GM18858 (cell line): ENCODE measurements at regions not wholly inside any gene's neighbourhood (a gene's known extent, or its start where the extent isn't known, plus 50 kb on each side); places are given as distances from the start of the nearest gene placed in this dataset.
"Not testable (repeated sequence)": the region's sequence is repeated elsewhere in the genome, so short reads cannot be mapped to it uniquely, and the experiment has no call there.

Source experiments
- ATAC-seq: cut with Tn5 transposase; IDR thresholded peaks from one replicate; pipeline ENCODE4 v1.9.1; 2021; ENCODE audit not compliant: unreplicated experiment

DNA sequence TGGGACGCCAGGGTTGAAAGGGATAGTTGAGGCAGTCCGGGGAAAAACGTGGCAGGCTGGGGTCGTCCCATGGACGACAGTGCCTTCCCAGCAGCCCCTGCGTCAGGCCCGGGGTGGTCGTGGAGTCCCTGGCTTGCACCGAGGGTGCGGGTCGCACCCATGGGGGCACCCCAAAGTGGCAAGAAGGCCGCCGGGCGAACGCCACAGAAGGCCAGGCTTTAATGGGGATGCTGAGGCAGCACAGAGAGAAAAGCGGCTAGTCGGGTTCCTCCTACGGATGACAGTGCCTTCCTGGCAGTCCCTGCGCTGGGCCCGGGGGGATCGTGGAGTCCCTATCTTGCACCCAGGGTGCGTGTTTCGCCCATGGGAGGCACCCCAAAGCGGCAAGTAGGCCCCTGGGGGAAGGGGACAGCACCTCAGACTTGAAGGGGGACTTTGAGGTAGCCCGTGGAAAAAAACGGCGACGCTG lies 158.6 kb upstream of the ALG10B start:
- no peak for ATAC-seq

DNA sequence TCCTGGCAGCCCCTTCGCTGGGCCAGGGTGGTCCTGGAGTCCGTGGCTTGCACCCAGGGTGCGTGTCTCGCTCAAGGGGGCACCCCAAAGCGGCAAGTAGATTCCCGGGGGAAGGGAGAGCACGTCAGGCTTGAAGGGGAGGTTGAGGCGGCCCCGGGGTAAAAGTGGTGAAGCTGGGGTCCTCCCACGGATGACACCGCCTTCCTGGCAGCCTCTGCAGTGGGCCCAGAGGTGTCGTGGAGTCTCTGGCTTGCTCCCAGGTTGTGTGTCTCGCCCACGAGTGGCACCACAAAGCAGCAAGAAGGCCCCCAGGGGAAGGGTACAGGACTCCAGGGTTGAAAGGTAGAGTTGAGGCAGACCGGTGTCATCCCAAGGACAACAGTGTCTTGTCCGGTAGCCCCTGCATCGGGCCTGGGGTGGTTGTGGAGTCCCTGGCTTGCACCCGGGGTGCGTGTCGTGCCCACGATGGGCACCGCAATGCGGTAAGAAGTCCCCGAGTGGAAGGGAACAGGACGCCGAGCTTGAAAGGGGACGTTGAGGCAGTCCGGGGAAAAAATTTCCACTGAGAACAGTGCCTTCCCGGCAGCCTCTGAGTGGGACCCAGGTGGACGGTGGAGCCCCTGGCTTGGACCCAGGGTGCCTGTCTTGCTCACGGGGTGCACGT lies 158.0 kb upstream of the ALG10B start:
- no peak for ATAC-seq

DNA sequence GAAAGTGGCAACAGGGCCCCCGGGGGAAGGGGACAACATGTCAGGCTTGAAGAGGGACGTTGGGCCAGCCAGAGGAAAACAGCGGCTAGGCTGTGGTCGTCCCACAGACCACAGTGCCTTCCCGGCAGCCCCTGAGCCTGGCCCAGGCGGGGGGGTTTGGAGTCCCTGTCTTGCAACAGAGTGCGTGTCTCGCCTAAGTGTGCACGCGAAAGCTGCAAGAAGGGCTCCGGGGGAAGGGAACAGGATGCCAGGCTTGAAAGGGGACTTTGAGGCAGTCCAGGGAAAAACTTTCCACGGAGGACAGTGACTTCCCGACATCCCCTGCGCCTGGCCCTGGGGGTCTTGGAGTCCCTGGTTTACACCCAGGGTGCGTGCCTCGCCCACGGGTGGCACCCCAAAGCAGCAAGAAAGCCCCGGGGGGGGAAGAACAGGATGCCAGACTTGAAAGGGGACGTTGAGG lies 157.5 kb upstream of the ALG10B start:
- no peak for ATAC-seq

DNA sequence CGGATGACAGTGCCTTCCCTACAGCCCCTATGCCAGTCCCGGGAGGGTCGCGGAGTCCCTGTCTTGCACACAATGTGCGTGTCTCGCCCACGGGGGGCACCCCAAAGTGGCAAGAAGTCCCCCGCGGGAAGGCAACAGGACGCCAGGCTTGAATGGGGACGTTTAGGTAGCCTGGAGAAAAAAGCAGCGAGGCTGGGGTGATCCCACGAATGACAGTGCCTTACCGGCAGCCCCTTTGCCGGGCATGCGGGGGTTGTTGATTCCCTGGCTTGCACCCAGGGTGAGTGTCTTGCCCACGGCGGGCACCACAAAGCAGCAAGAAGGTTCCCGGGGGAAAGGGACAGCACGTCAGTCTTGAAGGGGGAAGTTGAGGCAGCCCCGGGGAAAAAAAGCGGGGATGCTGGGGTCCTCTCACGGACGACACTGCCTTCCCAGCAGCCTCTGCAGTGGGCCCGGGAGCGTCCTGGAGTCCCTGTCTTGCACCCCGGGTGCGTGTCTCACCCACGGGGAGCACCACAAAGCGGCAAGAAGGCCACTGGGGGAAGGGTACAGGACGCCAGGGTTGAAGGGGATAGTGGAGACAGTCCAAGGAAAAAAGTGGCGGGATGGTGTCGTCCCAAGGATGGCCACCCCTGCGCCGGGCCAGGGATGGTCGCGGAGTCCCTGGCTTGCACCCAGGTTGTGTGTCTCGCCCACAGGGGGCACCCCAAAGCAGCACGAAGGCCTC lies 156.8 kb upstream of the ALG10B start:
- no peak for ATAC-seq

DNA sequence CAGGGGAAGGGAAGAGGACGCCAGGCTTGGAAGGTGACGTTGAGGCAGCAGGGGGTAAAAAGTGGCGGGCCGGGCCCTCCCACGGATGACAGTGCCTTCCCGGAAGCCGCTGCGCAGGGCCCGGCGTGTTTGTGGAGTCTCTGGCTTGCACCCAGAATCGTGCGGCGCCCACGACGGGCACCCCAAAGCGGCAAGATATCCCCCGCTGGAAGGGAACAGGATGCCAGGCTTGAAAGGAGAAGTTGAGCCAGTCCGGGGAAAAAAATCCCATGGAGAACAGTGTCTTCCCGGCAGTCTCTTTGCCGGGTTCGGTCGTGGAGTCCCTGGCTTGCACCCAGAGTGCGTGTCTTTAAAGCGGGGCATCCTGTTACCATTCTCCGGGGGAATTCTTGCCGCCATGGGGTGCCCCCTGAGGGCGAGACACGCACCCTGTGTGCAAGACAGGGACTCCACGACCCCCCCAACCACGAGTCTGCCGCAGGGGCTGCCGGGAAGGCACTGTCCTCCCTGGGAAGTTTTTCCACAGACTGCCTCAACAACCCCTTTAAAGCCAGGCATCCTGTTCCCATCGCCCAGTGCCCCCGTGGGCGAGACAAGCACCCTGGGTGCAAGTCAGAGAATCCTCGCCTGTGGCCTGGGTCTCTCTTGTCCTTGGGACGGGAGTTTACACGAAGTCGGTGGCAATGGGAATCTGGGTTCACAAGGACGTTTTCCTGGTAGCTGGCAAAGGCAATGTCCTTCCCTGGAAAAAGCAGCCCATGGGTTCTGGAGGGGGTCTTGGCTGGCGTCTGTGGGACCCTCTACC lies 156.1 kb upstream of the ALG10B start:
- no peak for ATAC-seq

DNA sequence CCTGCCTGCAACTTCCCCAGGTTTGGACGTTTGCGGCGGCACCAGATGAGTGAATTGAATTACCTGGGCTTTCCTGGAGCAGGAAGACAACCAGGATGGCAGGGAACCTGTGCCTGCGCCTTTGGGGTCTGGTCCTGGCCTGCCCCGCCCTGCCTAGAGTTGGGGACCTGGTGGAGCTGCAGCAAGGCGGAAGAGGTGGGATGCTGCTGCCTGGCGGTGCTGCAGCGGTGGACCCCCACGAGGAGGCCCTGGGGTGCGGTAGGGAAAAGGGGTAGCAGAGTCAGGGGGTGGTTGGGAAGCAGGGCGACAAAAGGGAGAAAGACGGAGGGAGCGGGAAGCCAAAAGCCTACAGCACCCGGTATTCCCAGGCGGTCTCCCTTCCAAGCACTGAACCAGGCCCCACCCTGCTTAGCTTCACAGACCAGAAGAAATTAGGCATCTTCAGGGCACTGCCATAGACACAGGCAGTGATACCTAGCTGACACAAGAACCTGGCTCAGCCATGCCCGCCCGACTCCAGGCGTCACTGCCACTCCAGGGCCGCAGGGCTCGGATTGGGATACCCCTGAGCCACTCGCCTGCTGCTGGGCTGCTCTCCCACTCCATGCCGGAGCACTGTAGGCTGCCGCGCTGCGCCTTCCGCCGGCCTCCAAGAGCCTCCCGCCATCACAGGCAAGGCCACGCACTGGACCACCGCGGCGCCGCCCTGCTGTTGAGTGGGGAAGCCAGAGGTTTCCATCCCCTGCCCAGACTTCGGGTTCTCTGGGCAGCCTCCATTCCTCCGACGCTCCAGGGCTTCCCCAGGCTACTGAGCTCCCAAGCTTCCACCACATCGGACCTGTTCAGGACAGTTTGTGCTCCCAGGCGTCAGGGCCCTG lies 155.2 kb upstream of the ALG10B start:
- no peak for ATAC-seq

DNA sequence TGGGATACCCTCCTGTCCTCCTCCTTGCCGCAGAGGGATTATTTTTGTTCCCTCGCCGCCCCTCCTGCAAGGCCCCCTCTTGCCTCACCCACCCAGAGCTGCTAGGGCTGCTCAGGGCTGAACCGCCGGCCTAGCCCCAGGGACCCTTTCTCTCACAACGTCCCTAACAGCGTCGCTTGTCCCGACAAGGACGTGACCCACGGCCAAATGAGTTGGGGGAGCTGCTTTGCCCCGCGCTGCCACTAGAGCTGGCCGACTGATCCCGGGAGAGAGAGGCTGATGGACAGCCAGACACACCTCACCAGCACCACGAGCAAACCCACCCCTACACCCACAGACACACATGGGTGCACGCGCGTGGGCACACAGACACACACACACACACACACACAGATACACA lies 154.6 kb upstream of the ALG10B start:
- ATAC-seq = no peak

DNA sequence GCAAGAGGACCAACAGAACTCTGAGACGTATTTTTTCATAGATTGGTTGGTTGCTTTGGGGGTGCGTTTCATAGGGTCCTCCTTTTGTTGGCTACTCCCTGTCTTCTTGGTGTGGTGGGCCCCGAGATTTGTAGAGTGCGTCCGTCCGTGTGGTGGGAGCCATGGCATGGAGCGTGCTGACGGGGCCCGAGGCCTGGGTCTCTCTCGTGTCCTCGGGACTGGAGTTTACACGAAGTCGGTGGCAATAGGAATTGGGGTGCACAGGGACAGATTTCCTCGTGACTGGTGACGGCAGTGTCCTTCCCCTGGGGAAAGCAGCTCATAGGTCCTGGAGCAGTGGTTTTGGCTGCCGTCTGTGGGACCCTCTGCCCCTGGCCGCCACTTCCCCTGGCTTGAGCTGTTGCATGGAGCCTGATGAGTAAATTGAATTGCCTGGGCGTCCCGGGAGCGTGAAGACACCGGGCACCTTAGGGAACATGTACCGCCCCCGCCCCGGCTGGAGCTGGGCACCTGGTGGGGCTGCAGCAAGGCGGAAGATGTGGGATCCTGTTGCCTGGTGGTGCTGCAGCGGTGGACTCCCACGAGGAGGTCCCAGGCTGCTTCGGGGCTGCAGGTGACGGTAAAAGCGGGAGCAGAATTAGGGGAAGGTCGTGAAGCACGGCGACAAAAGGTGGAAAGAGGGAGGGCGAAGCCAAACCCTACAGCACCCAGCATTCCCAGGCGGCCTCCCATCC lies 153.7 kb upstream of the ALG10B start:
- ATAC-seq = no peak

DNA sequence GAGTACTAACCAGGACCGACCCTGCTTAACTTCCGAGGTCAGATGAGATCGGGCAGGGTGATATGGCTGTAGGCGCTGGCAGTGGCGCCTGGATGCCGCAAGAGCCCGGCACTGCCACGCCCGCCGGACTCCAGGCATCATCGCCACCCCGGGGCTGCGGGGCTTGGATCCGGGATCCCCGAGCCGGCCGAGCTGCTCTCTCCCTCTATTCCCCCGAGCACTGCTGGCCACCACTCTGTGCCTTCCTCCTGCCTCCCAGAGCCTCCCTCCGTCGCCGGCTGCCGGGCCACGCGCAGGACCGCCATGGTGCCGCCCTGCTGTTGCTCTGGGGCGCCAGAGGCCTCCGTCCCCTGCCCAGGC lies 153.2 kb upstream of the ALG10B start:
- ATAC-seq = no peak

DNA sequence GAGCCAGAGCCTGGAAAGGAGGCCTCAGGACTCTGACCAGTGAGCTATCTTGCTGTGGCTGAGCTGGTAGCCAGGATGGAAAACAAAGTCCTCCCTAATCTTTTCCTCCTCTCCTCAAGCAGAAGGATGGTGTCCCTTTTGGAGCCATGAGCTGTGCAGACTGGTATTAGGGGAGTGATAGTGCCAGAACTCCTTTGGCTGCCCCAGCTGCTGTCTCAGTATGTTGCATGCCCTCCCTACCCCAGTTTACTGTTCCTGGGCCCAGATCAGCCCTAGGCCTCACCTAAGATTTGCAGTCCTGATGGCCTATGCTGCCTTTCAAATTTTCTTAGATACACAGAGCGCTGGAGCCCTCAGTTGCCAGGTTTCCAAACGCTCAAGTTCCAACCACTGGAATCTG lies 150.3 kb upstream of the ALG10B start:
- ATAC-seq = no peak

DNA sequence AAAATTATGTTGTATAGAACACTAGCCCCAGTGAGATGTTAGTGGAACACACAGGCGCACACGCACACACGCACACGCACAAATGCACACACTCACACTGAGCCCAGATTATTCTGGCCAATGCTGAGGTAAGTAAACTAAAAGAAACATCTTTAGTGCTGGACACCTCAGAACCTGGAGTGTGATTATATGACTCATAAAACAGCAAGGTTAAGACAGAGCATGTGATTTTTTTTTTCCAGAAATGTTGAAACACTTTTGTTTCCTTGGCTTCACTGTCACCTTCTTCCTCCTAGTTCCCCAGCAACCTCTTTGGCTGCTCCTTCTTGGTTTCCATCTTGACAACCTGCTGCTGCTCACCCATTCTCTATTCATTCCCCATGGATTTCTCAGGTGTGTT lies 141.0 kb upstream of the ALG10B start:
- ATAC-seq = no peak

DNA sequence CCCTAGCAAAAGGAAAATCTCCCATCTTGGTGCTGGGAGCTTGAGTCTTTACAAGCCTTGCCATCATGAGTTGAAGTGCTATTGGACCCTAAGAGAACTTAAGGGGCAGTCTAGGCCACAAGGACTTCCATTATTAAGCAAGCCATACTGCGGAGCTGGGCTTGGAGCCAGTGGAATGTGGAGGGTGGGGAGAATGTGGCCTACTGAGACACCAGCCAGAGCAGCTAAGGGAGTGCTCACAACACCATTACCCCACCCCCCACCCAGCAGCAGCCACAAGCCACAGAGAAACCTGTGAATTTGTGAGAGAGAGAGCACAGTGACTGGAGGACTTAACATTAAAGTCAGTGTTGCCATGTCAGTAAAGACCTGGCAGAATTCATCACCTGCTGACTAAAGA lies 133.0 kb upstream of the ALG10B start:
- not testable (repeated sequence) for ATAC-seq

DNA sequence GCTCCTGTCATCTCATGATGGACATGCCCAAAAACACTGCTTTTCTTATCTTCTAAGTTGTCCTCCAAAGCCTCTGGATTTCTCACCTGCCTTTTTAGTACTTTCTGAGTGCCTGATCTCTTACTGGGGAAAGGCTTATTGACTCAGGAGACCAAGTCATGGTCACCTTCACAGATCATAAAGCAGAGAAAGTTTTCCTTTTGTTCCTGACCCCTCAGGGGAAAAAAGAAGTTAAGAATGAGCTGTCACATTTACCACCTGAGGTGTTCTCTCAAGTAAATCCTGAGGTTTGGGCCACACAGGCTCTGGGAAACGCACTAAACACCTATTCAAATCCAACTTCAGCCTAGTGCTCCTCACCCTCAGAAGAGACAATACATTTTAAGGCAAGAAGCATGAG lies 119.3 kb upstream of the ALG10B start:
- not testable (repeated sequence) for ATAC-seq

DNA sequence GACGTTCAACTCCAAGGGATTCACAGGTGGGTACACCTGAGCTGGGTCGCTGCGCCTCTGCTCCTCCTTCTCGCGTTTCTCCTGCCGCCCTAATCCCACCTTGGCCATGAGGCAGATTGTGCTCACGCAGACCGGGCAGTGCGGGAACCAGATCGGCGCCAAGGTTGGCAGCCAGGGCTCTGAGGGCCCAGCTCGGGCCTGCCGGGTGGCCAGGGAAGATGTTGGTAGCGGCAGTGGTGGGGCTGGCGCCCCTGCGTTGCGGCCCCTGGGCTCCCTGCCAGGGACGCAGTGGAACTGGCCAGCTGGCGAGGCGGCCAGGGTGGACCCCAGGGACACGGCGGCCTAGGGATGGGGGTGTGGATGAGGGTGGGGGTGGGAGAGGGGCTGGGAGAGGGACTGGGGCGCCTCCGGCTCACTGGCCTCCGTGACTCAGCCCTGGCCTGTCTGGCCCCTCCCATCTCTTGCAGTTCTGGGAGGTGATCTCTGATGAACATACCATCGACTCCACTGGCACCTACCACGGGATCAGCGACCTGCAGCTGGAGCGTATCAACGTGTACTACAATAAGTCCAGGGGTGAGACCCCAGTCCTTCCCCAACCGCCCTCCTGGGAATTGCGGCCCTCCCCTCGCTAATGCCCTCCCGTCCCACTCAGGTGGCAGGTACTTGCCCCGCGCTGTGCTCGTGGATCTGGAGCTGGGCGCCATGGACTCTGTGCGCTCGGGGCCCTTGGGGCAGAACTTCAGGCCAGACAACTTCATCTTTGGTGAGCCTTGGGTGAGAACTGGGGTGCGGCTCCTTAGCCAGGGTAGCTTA lies 114.9 kb upstream of the ALG10B start:
- no peak for ATAC-seq

DNA sequence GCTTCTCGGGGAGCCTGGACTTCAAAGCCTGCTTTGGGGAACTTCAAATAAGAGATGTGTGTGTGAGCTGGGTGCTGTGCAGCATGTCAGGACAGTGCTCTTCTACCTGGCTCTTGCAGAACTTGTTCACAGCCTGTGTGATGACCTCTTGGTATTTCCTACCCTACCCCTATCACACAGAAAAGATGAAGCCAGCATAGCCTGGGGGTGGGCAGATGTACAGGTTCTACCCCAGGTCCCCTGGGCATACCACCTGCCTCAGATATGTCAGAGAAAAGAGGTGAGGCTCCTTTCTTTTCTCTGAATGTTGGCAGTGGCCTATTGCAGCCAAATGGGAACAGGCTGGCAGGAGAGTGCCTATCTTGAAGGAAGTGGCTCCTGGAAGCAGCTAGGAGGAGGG lies 111.7 kb upstream of the ALG10B start:
- no peak for ATAC-seq

DNA sequence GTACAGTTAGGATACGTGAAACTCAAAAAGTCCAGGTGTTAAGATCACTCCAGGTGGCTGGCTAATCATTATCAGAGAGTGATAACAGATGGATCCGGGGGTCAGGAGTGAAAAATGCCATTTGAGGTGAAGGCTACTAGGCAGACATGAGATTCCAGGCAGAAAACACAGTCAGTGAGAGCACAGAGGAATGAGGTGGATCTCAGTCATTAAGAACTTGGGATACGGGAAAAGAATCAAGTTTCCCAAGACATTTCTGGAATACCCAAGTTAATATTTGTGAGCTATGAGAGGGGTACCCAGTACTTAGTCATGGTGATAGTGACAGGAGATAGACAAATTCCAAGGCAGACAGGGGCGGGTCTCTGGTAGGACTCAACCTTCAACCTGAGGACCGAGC lies 94.6 kb upstream of the ALG10B start:
- no peak for ATAC-seq

DNA sequence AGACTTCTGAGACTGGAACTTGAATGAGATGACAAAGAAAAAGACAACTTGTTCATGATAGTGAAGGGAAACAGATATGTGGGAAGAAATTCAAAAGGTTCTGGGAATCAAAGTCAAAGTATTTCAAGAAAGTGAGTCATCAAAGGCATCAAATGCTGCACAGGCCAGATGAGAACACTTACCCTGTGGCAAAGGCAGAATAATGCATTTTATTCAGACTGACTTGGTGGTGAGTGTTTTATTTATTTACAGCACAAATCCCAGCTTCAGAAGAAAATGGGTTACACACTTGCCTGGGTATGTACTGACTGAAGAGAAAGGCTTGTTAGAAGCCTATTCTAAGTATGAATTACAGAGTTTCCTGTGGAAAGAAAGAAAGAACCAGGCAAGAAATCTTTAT lies 78.2 kb upstream of the ALG10B start:
- ATAC-seq = not testable (repeated sequence)

DNA sequence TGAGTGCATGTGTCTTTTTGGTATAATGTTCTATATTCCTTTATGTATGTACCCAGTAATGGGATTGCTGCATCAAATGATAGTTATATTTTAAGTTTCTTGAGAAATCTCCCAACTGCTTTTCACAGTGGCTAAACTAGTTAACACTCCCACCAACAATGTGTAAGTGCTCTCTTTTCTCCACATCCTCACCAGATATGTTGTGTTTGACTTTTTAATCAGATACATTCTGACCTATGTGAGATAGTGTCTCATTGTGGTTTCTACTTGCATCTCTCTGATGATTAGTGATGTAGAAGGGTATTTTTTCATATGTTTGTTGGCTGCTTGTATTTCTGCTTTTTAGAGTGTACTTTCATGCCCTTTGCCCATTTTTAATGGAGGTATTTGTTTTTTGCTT lies 62.8 kb upstream of the ALG10B start:
- no peak for ATAC-seq

DNA sequence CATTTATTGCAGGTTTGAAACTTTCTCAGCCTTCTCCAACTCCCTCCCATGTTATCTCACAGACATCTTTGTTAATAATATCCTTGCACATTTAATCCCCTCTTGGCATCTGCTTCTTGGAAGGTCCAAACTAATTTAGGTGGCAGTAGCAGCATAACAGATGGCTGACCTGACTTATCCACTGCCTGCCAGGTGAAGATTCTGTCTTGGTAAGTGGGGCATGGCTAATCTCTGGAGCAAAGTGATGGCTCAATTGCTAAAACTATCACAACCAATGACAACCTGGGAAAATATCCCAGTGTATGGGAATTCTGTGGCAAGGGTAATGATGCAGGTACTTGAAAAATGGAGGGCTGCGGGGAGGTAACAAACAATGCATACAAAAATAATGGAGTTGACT lies 58.2 kb upstream of the ALG10B start:
- no peak for ATAC-seq
